Retinal pigment epithelial cell (primary cell): ENCODE measurements at regions not wholly inside any gene's neighbourhood (a gene's known extent, or its start where the extent isn't known, plus 50 kb on each side); places are given as distances from the start of the nearest gene placed in this dataset.
A peak's percentile ranks its signal among the peaks of the same experiment; 100 is the strongest.

Experiments used
- DNase-seq: peaks from one replicate; pipeline ENCODE4 v3.0.0-alpha.2; 2010; ENCODE audit warnings: low read depth
- H3K4me3 ChIP-seq: 2 replicates; pipeline ENCODE4 v1.5.1; 2011; ENCODE audit warnings: mild to moderate bottlenecking, low read length, control low read depth, moderate library complexity
- TF ChIP-seq, protein P1 (sequence below): conservative IDR thresholded peaks from 2 replicates; pipeline ENCODE4 v1.5.1; 2011; ENCODE audit warnings: low read depth, low read length, control low read depth, inconsistent platforms

DNA sequence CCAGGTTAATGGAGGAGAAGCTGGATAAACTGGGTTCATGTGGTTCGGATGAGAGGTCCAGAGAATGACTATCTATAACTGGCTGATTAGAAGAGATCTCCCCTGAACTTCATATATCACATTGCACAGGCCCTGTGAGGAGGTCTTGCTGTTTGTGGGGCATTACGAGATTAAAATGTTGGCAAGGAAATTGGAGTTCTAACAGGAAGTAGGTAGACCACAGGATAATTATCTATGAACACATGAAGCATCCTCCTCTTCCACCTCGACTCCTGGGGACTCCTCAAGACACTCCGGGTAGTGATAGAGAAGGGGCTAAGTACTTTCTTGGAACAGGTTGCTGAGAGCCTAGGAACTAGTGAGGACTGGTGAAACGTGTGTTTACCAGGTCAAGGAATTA, 418.8 kb downstream of the KCNH5 start:
- TF ChIP-seq, protein P1, sequence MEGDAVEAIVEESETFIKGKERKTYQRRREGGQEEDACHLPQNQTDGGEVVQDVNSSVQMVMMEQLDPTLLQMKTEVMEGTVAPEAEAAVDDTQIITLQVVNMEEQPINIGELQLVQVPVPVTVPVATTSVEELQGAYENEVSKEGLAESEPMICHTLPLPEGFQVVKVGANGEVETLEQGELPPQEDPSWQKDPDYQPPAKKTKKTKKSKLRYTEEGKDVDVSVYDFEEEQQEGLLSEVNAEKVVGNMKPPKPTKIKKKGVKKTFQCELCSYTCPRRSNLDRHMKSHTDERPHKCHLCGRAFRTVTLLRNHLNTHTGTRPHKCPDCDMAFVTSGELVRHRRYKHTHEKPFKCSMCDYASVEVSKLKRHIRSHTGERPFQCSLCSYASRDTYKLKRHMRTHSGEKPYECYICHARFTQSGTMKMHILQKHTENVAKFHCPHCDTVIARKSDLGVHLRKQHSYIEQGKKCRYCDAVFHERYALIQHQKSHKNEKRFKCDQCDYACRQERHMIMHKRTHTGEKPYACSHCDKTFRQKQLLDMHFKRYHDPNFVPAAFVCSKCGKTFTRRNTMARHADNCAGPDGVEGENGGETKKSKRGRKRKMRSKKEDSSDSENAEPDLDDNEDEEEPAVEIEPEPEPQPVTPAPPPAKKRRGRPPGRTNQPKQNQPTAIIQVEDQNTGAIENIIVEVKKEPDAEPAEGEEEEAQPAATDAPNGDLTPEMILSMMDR: no peak
- no peak overlapping the region for H3K4me3 ChIP-seq
- DNase-seq: no peak

DNA sequence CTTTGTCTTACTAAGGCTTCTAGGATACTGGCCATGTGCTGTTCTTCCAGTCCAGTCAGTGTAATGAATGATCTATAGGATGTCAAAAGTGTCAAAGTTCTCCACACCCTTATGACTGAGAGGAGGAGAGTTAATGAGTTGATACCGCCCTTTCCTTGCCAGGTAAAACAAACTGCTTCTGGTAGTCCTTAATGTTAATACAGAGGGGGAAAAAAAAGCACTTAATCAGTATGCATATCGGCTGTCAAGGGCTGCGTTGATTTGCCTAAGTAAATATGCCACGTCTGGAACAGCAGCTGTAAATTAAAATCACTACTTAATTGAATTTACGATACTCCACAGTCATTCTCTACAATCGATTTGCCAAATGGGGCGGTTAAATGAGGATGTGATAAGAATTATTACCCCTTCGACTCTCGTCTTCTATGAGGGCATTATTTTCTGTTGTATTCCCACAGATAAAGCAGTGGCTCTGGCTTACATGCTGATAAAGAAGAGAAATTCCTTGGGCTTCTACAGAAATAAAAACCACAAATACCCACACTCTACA, 416.0 kb downstream of the KCNH5 start:
- DNase-seq: no peak
- no peak overlapping the region for H3K4me3 ChIP-seq
- TF ChIP-seq, protein P1: no peak

DNA sequence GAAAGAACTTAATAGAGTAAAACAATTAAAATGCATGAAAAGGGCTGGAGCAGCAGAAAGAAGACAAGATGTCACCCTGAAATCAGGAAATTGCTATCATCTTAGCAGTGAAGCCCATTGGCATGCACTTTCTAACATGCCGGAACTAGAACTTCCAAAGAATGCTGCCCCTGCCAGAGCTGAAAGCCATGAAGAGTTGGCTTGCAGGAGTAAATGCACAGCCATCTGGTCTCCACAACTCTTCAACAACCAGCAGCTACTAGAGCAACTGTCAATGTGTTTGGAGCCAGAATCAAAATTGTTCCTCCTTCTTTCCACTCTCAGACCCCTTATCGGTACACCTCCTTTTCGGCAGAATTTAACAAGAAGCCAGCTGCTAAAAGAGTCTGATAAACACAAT, 414.1 kb downstream of the KCNH5 start:
- no peak for DNase-seq
- TF ChIP-seq, protein P1: no peak
- no peak overlapping the region for H3K4me3 ChIP-seq

DNA sequence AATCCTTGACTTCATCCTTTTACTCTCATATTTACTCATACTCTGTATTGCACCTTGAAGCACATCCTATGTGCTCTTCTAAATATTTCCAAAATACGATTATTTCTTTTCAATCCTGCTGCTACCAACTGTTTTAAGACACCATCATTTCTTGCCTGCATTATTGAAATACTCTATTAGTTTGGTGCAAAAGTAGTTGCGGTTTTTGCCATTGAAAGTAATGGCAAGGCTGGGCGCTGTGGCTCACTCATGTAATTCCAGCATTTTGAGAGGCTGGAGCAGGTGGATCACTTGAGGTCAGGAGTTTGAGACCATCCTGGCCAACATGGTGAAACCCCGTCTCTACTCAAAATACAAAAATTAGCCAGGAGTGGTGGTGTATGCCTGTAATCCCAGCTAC, 412.5 kb downstream of the KCNH5 start:
- DNase-seq: no peak
- TF ChIP-seq, protein P1: no peak
- no peak overlapping the region for H3K4me3 ChIP-seq

DNA sequence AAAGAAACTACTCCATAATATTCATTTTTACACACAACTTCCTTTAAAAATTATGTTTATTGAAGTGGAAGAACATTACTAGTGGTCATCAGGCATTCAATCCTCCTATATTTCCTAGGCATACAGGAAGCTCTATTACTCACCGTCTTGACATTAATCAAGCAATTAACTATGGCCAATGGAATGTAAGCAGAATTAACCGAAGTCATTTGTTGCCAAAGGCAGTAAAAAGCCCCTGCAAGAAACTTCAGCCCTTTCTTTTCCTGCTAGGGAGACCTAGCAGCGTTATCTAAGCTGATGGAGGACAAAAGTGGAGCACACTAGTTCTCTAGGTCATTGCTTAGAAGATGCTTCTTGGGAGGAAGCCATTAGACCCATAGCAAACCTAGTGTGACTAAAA, 399.6 kb downstream of the KCNH5 start:
- TF ChIP-seq, protein P1: no peak
- DNase-seq: peak; percentile 24
- no peak overlapping the region for H3K4me3 ChIP-seq
